Pancreas (tissue), 10 donors: ENCODE measurements at regions not wholly inside any gene's neighbourhood (a gene's known extent, or its start where the extent isn't known, plus 50 kb on each side); places are given as distances from the start of the nearest gene placed in this dataset.

Experiments used
- ATAC-seq, 4 donors: fragments of 200-7000 bp; cut with Tn5 transposase; one replicate each; pipeline versions ENCODE4 v1.8.0 to v1.9.1; 2020; ENCODE audit warnings: mild to moderate bottlenecking in 4 of 4, moderate library complexity in 4 of 4
- DNase-seq, 6 donors: peaks; one replicate each; pipeline ENCODE4 v3.0.0-alpha.2; 2020
- FAIRE-seq: peaks from 2 replicates; lab custom pipeline; 2012; peaks lifted over from hg19 to GRCh38; lab: Jason Lieb, UNC
- H3K27ac ChIP-seq, 4 donors: fragments of 200-600 bp; sonication (generic); 1 replicate in 3 of 4; 2 replicates in 1 of 4; pipeline versions ENCODE4 v1.5.0 to v1.8.0; 2020
- H3K27me3 ChIP-seq, 4 donors: fragments of 200-600 bp; one replicate each; pipeline ENCODE4 v1.8.0; 2021
- H3K36me3 ChIP-seq, 3 donors: fragments of 200-600 bp; sonication (generic) in 1 of 3; one replicate each; pipeline versions ENCODE4 v1.5.0 to v1.8.0; 2020 to 2021
- H3K4me1 ChIP-seq, 3 donors: fragments of 200-600 bp; one replicate each; pipeline ENCODE4 v1.8.0; 2021
- H3K4me3 ChIP-seq, 4 donors: fragments of 200-600 bp; sonication (generic) in 2 of 4; one replicate each; pipeline versions ENCODE4 v1.5.0 to v1.8.0; 2020 to 2021
- H3K9me3 ChIP-seq, 4 donors: fragments of 200-600 bp; one replicate each; pipeline ENCODE4 v1.8.0; 2021
- CTCF ChIP-seq, 4 donors: fragments of 200-600 bp; sonication (generic) in 3 of 4; IDR thresholded peaks; one replicate each; pipeline versions ENCODE4 v1.5.0 to v1.8.0; 2021; ENCODE audit warnings: antibody characterized with exemption in 4 of 4
- WGBS, 2 donors: extraction: QIAGEN DNeasy Blood & Tissue Kit; methylation state at CpG; one replicate each; pipeline ENCODE4 v1.1.7; 2013; 5-methylcytosine and 5-hydroxymethylcytosine counted together
- intact Hi-C, 3 donors: fragments of 100-400 bp; cut with DNase I; formaldehyde crosslinking; loops; one replicate each; pipeline versions ENCODE4 v1.11.1 to v1.14.2; 2022
- donor health status: healthy with polysubstance abuse.
- donor health status: DM: no; HTN: no; CAD: no; lungs with moderate emphysema.
- donor health status: DM: no; HTN: no; CAD: no.
- donor health status: control.
- donor health status: control.
- donor health status: Bipolar disorder and iron deficiency.
- donor health status: DM: yes; HTN: yes; CAD: no.
- donor health status: DM: no; HTN: no; CAD: no.
- donor health status: DM: no; HTN: no; CAD: no.
- donor health status: DM: yes; HTN: yes; CAD: no.

- Histone ChIP-seq H3K4me1 (no peaks in the 10 kb centered on the region), H3K9me3 (no peaks in the 10 kb centered on the region), H3K27ac (no peak overlapping the region), H3K4me3 (no peak overlapping the region), H3K36me3 (no peaks in the 10 kb centered on the region), H3K27me3 (no peaks in the 10 kb centered on the region)
- FAIRE-seq (no peak), DNase-seq (no peak), ATAC-seq (no peak)
- 56 to 60% methylated on average over 5 of the region's 5 CpGs for WGBS, 2 donors
- intact Hi-C loops = no loop called here
- TF ChIP-seq CTCF (IDR thresholded peaks at IDR 0.05) = no peak
These were observed 501.8 kb downstream of the PRKD1 start for GRCh38 chr14:29425705-29426482.

GRCh38 chr14:29442696-29443095 lies 485.0 kb downstream of the PRKD1 start:
- no peak for FAIRE-seq
- DNase-seq = no peak
- ATAC-seq = no peak
- Histone ChIP-seq H3K4me3 (no peak overlapping the region), H3K36me3 (no peaks in the 10 kb centered on the region), H3K9me3 (no peaks in the 10 kb centered on the region), H3K27ac (no peak overlapping the region), H3K4me1 (no peaks in the 10 kb centered on the region), H3K27me3 (no peaks in the 10 kb centered on the region)
- intact Hi-C loops = no loop called here
- no peak for TF ChIP-seq CTCF (IDR thresholded peaks at IDR 0.05)
- WGBS, 2 donors = 49 to 63% methylated on average over 3 of the region's 3 CpGs

- WGBS, 2 donors = 27 to 29% methylated on average over 2 of the region's 2 CpGs
- TF ChIP-seq CTCF (IDR thresholded peaks at IDR 0.05) = no peak
- H3K27me3 ChIP-seq = no peaks in the 10 kb centered on the region
- H3K36me3 ChIP-seq = no peaks in the 10 kb centered on the region
- H3K27ac ChIP-seq = no peak overlapping the region
- H3K4me1 ChIP-seq = no peaks in the 10 kb centered on the region
- no peaks in the 10 kb centered on the region for H3K9me3 ChIP-seq
- ATAC-seq = no peak
- intact Hi-C loops = no loop called here
- no peak overlapping the region for H3K4me3 ChIP-seq
- FAIRE-seq = no peak
- DNase-seq = no peak
These were observed 483.4 kb downstream of the PRKD1 start for GRCh38 chr14:29444216-29444615.

GRCh38 chr14:29444805-29445204 lies 482.8 kb downstream of the PRKD1 start:
- FAIRE-seq = no peak
- DNase-seq = no peak
- H3K9me3 ChIP-seq = no peaks in the 10 kb centered on the region
- ATAC-seq = no peak
- H3K4me3 ChIP-seq = no peak overlapping the region
- no peak overlapping the region for H3K27ac ChIP-seq
- intact Hi-C loops = no loop called here
- no peaks in the 10 kb centered on the region for H3K27me3 ChIP-seq
- WGBS, 2 donors = 55 to 75% methylated on average over 1 of the region's 1 CpG
- H3K4me1 ChIP-seq = no peaks in the 10 kb centered on the region
- TF ChIP-seq CTCF (IDR thresholded peaks at IDR 0.05) = no peak
- no peaks in the 10 kb centered on the region for H3K36me3 ChIP-seq

- WGBS, 2 donors = 55 to 60% methylated on average over 5 of the region's 5 CpGs
- no peak overlapping the region for H3K27ac ChIP-seq
- no peak overlapping the region for H3K4me3 ChIP-seq
- no peak for ATAC-seq
- intact Hi-C loops = no loop called here
- no peaks in the 10 kb centered on the region for H3K9me3 ChIP-seq
- no peak for FAIRE-seq
- H3K27me3 ChIP-seq = no peaks in the 10 kb centered on the region
- no peak for TF ChIP-seq CTCF (IDR thresholded peaks at IDR 0.05)
- no peaks in the 10 kb centered on the region for H3K4me1 ChIP-seq
- no peak for DNase-seq
- no peaks in the 10 kb centered on the region for H3K36me3 ChIP-seq
These were observed 480.7 kb downstream of the PRKD1 start for GRCh38 chr14:29446971-29447370.
